CD14-positive monocyte (primary cell): ENCODE measurements at regions not wholly inside any gene's neighbourhood (a gene's known extent, or its start where the extent isn't known, plus 50 kb on each side); places are given as distances from the start of the nearest gene placed in this dataset. TPM values are rescaled to one million over a fixed set of nuclear protein-coding genes. Genes with fewer than 3 reads are reported as not detected.

ENCODE experiments used
- DNase-seq, 3 donors: peaks; one replicate each; pipeline ENCODE4 v3.0.0-alpha.2; 2011 to 2022
- H2AFZ ChIP-seq: 2 replicates; pipeline ENCODE4 v1.6.0; 2012; ENCODE audit warnings: mild to moderate bottlenecking, low read depth, low read length, inconsistent platforms; ENCODE audit not compliant: insufficient read depth, poor library complexity, severe bottlenecking
- H3K27ac ChIP-seq, 2 donors: 1 replicate in 1 of 2; 2 replicates in 1 of 2; pipeline ENCODE4 v1.5.1; 2012 to 2013; ENCODE audit warnings: low read length in 2 of 2, control low read depth in 1 of 2, inconsistent platforms in 1 of 2, low read depth in 1 of 2, mild to moderate bottlenecking in 1 of 2
- H3K27me3 ChIP-seq, 2 donors: one replicate each; pipeline versions ENCODE4 v1.6.0 to v1.6.1; 2011 to 2013; ENCODE audit warnings: low read length in 2 of 2; ENCODE audit not compliant: control insufficient read depth in 2 of 2, insufficient read depth in 2 of 2
- H3K36me3 ChIP-seq, 2 donors: replicated peaks in 1 of 2; 1 replicate in 1 of 2; 2 replicates in 1 of 2; pipeline versions ENCODE4 v1.5.1 to v1.6.1; 2012 to 2013; ENCODE audit warnings: low read length in 2 of 2, control low read depth in 1 of 2, inconsistent platforms in 1 of 2, mild to moderate bottlenecking in 1 of 2; ENCODE audit not compliant: insufficient read depth in 2 of 2, control insufficient read depth in 1 of 2
- H3K4me1 ChIP-seq, 2 donors: 1 replicate in 1 of 2; 2 replicates in 1 of 2; pipeline versions ENCODE4 v1.5.1 to v1.6.1; 2012 to 2013; ENCODE audit warnings: low read length in 2 of 2, control low read depth in 1 of 2, inconsistent platforms in 1 of 2, mild to moderate bottlenecking in 1 of 2, moderate library complexity in 1 of 2; ENCODE audit not compliant: insufficient read depth in 2 of 2, control insufficient read depth in 1 of 2
- H3K4me2 ChIP-seq: replicated peaks from 2 replicates; pipeline ENCODE3; 2012; ENCODE audit warnings: low read length, moderate library complexity, mild to moderate bottlenecking; ENCODE audit not compliant: poor library complexity, severe bottlenecking; ENCODE audit errors: extremely low read depth
- H3K4me3 ChIP-seq, 3 experiments: fragments of 200-600 bp in 1 of 3; sonication (generic) in 1 of 3; replicated peaks in 1 of 3; 1 replicate in 2 of 3; 2 replicates in 1 of 3; pipeline ENCODE4 v1.5.1; 2011 to 2013; ENCODE audit warnings: low read length in 3 of 3, mild to moderate bottlenecking in 3 of 3, control low read depth in 2 of 3, low read depth in 2 of 3, inconsistent platforms in 1 of 3, moderate library complexity in 1 of 3
- H3K79me2 ChIP-seq: 2 replicates; pipeline ENCODE4 v1.6.0; 2012; ENCODE audit warnings: mild to moderate bottlenecking, control low read depth, inconsistent platforms, low read length, moderate library complexity; ENCODE audit not compliant: insufficient read depth
- H3K9ac ChIP-seq: 2 replicates; pipeline ENCODE4 v1.6.0; 2017; ENCODE audit warnings: low read length, mild to moderate bottlenecking; ENCODE audit not compliant: insufficient read depth, poor library complexity, severe bottlenecking
- H3K9me3 ChIP-seq, 2 donors: replicated peaks in 1 of 2; 1 replicate in 1 of 2; 2 replicates in 1 of 2; pipeline versions ENCODE4 v1.5.1 to v1.6.1; 2012 to 2013; ENCODE audit warnings: low read length in 2 of 2, control low read depth in 1 of 2; ENCODE audit not compliant: control insufficient read depth in 1 of 2, insufficient read depth in 1 of 2
- H4K20me1 ChIP-seq: 2 replicates; pipeline ENCODE4 v1.6.0; 2012; ENCODE audit warnings: mild to moderate bottlenecking, low read length, control low read depth, moderate library complexity; ENCODE audit not compliant: insufficient read depth
- H3K27ac Mint-ChIP-seq, 7 donors: one replicate each; pipeline ENCODE4 v1.8.0; 2020; ENCODE audit warnings: mild to moderate bottlenecking in 7 of 7, mixed read lengths in 7 of 7, moderate library complexity in 6 of 7, inconsistent platforms in 2 of 7
- H3K27me3 Mint-ChIP-seq, 3 donors: one replicate each; pipeline ENCODE4 v1.8.0; 2021 to 2022; ENCODE audit warnings: low read depth in 3 of 3, mild to moderate bottlenecking in 3 of 3, mixed read lengths in 3 of 3, moderate library complexity in 3 of 3, inconsistent platforms in 1 of 3
- H3K36me3 Mint-ChIP-seq, 2 donors: one replicate each; pipeline ENCODE4 v1.8.0; 2020; ENCODE audit warnings: mixed read lengths in 2 of 2, inconsistent platforms in 1 of 2, mild to moderate bottlenecking in 1 of 2
- H3K4me1 Mint-ChIP-seq: one replicate; pipeline ENCODE4 v1.8.0; 2020; ENCODE audit warnings: mild to moderate bottlenecking, mixed read lengths
- H3K4me3 Mint-ChIP-seq, 2 donors: one replicate each; pipeline ENCODE4 v1.8.0; 2020; ENCODE audit warnings: mild to moderate bottlenecking in 2 of 2, mixed read lengths in 2 of 2, moderate library complexity in 1 of 2
- H3K9me3 Mint-ChIP-seq, 7 donors: one replicate each; pipeline ENCODE4 v1.8.0; 2020 to 2022; ENCODE audit warnings: mixed read lengths in 7 of 7, mild to moderate bottlenecking in 6 of 7, moderate library complexity in 6 of 7, inconsistent platforms in 2 of 7
- CTCF ChIP-seq: fragments of 200-600 bp; IDR thresholded peaks from one replicate; pipeline ENCODE4 v1.8.0; 2022; ENCODE audit warnings: antibody characterized with exemption, mild to moderate bottlenecking
- WGBS: methylation state at CpG from one replicate; pipeline ENCODE4 v1.1.5; 2013; ENCODE audit warnings: missing lambda C conversion rate; ENCODE audit not compliant: insufficient coverage; 5-methylcytosine and 5-hydroxymethylcytosine counted together
- intact Hi-C, 2 donors: fragments of 100-400 bp; cut with micrococcal nuclease; formaldehyde crosslinking; loops; one replicate each; pipeline versions ENCODE4 v1.15.0 to v1.15.1; 2023
- small RNA-seq: library from RNA; depleted of rRNA; stranded (forward); fragments of <200 nt; gene quantifications from one replicate; pipeline ENCODE3, GENCODE V24; 2012; ENCODE audit warnings: low read depth; ENCODE audit not compliant: insufficient read length

GRCh38 chr22:22836635-22837034, 51.0 kb upstream of the IGLL5 start:
- Histone ChIP-seq H3K27me3 (no peaks in the 10 kb centered on the region), H3K79me2 (no peaks in the 10 kb centered on the region), H3K36me3 (no peaks in the 10 kb centered on the region), H3K4me3 (no peak overlapping the region), H3K4me1 (peaks cover 33 to 39% of the 10 kb centered on the region in 2 donors), H2AFZ (no peak overlapping the region), H4K20me1 (no peaks in the 10 kb centered on the region), H3K27ac (peak overlapping the region in 1 of 2 donors; percentile 16), H3K9me3 (no peaks in the 10 kb centered on the region), H3K4me2 (no peak overlapping the region), H3K9ac (no peak overlapping the region)
- Mint-ChIP-seq H3K27me3 (no peaks in the 10 kb centered on the region), H3K36me3 (no peaks in the 10 kb centered on the region), H3K4me3 (peak overlapping the region in 1 of 2 donors; percentile 28), H3K9me3 (peaks cover 0 to 2% (median 0%) of the 10 kb centered on the region in 7 donors), H3K27ac (peak overlapping the region; percentile 0 to 86 (median 54)), H3K4me1 (peaks cover 39% of the 10 kb centered on the region)
- intact Hi-C loops: no loop called here
- 31% methylated on average over 2 of the region's 6 CpGs for WGBS
- DNase-seq: peak; percentile 57 to 93 (median 69)
- no peak for TF ChIP-seq CTCF

Small RNAs in the stretch of these regions (small RNA-seq; reads per million reads assigned to genes)
- not detected for gene AC244157.1
- not detected for gene AC245028.1
- gene AC245028.2: not detected
- gene AC245028.3: not detected
- gene IGLV3-13: not detected
- gene IGLV3-15: not detected
- not detected for gene IGLV3-17
- not detected for gene IGLVI-20
- gene IGLVVI-22-1: not detected
